ENCODE measurements at regions not wholly inside any gene's neighbourhood (a gene's known extent, or its start where the extent isn't known, plus 50 kb on each side); places are given as distances from the start of the nearest gene placed in this dataset.

DNA sequence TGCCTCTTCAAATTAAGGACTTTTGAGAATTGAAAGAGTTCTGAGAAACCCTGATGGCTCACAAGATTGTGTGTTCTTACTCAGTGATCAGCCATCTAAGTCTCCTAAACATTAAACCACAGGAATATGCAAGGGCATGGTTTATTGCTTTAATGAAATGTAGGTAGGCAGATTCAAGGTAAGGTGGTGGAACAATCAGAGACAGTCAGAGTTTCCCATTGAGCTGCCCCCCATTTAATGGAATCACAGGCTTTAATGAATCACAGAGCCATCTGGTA, 107.8 kb upstream of the LRATD1 start:
- Mint-ChIP-seq H3K4me1 (no peaks in the 10 kb centered on the region), H3K4me3 (no peak overlapping the region), H3K9me3 (ENCODE audit: insufficient read depth) (no peaks in the 10 kb centered on the region), H3K27ac (no peak overlapping the region), H3K27me3 (no peaks in the 10 kb centered on the region)
- ChIA-PET CTCF (no interaction called here), POLR2A (no interaction called here)
- Histone ChIP-seq H3K9ac (ENCODE audit: low read length) (no peak overlapping the region), H3K9me3 (ENCODE audit: control extremely low read depth in 1 of 3, control insufficient read depth in 2 of 3, insufficient read depth in 1 of 3, low read length in 2 of 3) (no peaks in the 10 kb centered on the region), H3K79me2 (ENCODE audit: control insufficient read depth, insufficient read depth, low read length) (no peaks in the 10 kb centered on the region), H3K27ac (ENCODE audit: low read length in 2 of 2) (no peak overlapping the region), H3K4me3 (ENCODE audit: control extremely low read depth in 1 of 5, extremely low read depth in 1 of 5, insufficient read depth in 1 of 5, low read depth in 2 of 5, low read length in 4 of 5) (no peak overlapping the region), H3K4me2 (replicated peaks; ENCODE audit: low read depth, low read length, poor library complexity, severe bottlenecking) (no peak overlapping the region), H3K27me3 (replicated peaks in 1 of 4; ENCODE audit: control extremely low read depth in 1 of 4, control insufficient read depth in 3 of 4, insufficient read depth in 4 of 4, low read length in 3 of 4) (no peaks in the 10 kb centered on the region), H3K4me1 (ENCODE audit: control insufficient read depth in 2 of 2, insufficient read depth in 2 of 2, low read length in 2 of 2) (no peaks in the 10 kb centered on the region), H2AFZ (ENCODE audit: insufficient read depth, low read depth, low read length, poor library complexity, severe bottlenecking) (no peak overlapping the region), H3K36me3 (replicated peaks in 1 of 2; ENCODE audit: control extremely low read depth in 1 of 2, control insufficient read depth in 1 of 2, extremely low read depth in 1 of 2, insufficient read depth in 2 of 2, low read length in 1 of 2) (no peaks in the 10 kb centered on the region), H4K20me1 (ENCODE audit: control insufficient read depth, insufficient read depth, low read length, poor library complexity, severe bottlenecking) (no peaks in the 10 kb centered on the region)
- DNase-seq = no peak
- TF ChIP-seq, protein P1, sequence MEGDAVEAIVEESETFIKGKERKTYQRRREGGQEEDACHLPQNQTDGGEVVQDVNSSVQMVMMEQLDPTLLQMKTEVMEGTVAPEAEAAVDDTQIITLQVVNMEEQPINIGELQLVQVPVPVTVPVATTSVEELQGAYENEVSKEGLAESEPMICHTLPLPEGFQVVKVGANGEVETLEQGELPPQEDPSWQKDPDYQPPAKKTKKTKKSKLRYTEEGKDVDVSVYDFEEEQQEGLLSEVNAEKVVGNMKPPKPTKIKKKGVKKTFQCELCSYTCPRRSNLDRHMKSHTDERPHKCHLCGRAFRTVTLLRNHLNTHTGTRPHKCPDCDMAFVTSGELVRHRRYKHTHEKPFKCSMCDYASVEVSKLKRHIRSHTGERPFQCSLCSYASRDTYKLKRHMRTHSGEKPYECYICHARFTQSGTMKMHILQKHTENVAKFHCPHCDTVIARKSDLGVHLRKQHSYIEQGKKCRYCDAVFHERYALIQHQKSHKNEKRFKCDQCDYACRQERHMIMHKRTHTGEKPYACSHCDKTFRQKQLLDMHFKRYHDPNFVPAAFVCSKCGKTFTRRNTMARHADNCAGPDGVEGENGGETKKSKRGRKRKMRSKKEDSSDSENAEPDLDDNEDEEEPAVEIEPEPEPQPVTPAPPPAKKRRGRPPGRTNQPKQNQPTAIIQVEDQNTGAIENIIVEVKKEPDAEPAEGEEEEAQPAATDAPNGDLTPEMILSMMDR (IDR thresholded peaks at IDR 0.05) = no peak
- no peak for TF ChIP-seq EZH2 (IDR thresholded peaks at IDR 0.05; ENCODE audit: borderline replicate concordance, insufficient read depth, low read depth, low read length, poor library complexity, severe bottlenecking)
- intact Hi-C loops (cut with micrococcal nuclease) = no loop called here
- no peak for ATAC-seq (ENCODE audit: low read depth)

DNA sequence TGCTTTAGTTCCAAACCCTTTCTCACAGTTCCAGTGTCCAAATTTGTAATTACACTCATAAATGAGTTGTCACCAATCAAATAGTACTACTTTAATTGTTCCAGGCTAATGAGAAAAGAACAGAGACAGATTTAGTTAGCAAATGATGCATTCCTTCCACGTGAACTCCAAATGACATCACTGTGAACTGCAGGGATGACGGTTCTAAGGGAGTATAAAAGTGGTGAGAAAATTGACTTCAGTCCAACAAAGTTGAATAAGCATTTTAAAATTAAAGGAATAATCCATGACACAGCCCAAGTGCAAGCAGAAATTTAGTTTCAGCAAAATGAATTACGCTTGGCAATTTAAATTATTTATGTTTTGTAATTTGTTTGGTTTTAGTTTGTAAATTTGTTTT, 102.0 kb upstream of the LRATD1 start:
- Histone ChIP-seq H3K4me2 (replicated peaks; ENCODE audit: low read depth, low read length, poor library complexity, severe bottlenecking) (no peak overlapping the region), H3K79me2 (ENCODE audit: control insufficient read depth, insufficient read depth, low read length) (no peaks in the 10 kb centered on the region), H3K4me1 (ENCODE audit: control insufficient read depth in 2 of 2, insufficient read depth in 2 of 2, low read length in 2 of 2) (no peaks in the 10 kb centered on the region), H3K36me3 (replicated peaks in 1 of 2; ENCODE audit: control extremely low read depth in 1 of 2, control insufficient read depth in 1 of 2, extremely low read depth in 1 of 2, insufficient read depth in 2 of 2, low read length in 1 of 2) (no peaks in the 10 kb centered on the region), H4K20me1 (ENCODE audit: control insufficient read depth, insufficient read depth, low read length, poor library complexity, severe bottlenecking) (no peaks in the 10 kb centered on the region), H2AFZ (ENCODE audit: insufficient read depth, low read depth, low read length, poor library complexity, severe bottlenecking) (no peak overlapping the region), H3K27ac (ENCODE audit: low read length in 2 of 2) (no peak overlapping the region), H3K27me3 (replicated peaks in 1 of 4; ENCODE audit: control extremely low read depth in 1 of 4, control insufficient read depth in 3 of 4, insufficient read depth in 4 of 4, low read length in 3 of 4) (no peaks in the 10 kb centered on the region), H3K4me3 (ENCODE audit: control extremely low read depth in 1 of 5, extremely low read depth in 1 of 5, insufficient read depth in 1 of 5, low read depth in 2 of 5, low read length in 4 of 5) (no peak overlapping the region), H3K9me3 (ENCODE audit: control extremely low read depth in 1 of 3, control insufficient read depth in 2 of 3, insufficient read depth in 1 of 3, low read length in 2 of 3) (peaks cover 0 to 6% (median 0%) of the 10 kb centered on the region in 3 donors), H3K9ac (ENCODE audit: low read length) (no peak overlapping the region)
- Mint-ChIP-seq H3K9me3 (ENCODE audit: insufficient read depth) (no peaks in the 10 kb centered on the region), H3K4me1 (no peaks in the 10 kb centered on the region), H3K4me3 (no peak overlapping the region), H3K27ac (no peak overlapping the region), H3K27me3 (no peaks in the 10 kb centered on the region)
- intact Hi-C loops (cut with micrococcal nuclease) = no loop called here
- 89% methylated on average over 1 of the region's 3 CpGs for WGBS (ENCODE audit: insufficient coverage)
- no peak for DNase-seq
- TF ChIP-seq, protein P1 (IDR thresholded peaks at IDR 0.05) = no peak
- no peak for TF ChIP-seq EZH2 (IDR thresholded peaks at IDR 0.05; ENCODE audit: borderline replicate concordance, insufficient read depth, low read depth, low read length, poor library complexity, severe bottlenecking)
- ATAC-seq (ENCODE audit: low read depth) = no peak
- ChIA-PET CTCF (no interaction called here), POLR2A (no interaction called here)

All from B cell (primary cell).